Fibroblast of lung (primary cell): ENCODE measurements at regions not wholly inside any gene's neighbourhood (a gene's known extent, or its start where the extent isn't known, plus 50 kb on each side); places are given as distances from the start of the nearest gene placed in this dataset.
A peak's percentile ranks its signal among the peaks of the same experiment; 100 is the strongest.

Source experiments
- DNase-seq, 2 donors: peaks; one replicate each; pipeline versions ENCODE4 v3.0.0 to v3.0.0-alpha.2; 2010; ENCODE audit warnings: low read depth in 2 of 2
- H2AFZ ChIP-seq: 2 replicates; pipeline ENCODE4 v1.5.1; 2012; ENCODE audit warnings: low read length, control low read depth, inconsistent platforms
- H3K27ac ChIP-seq: 2 replicates; pipeline ENCODE4 v1.5.1; 2011; ENCODE audit warnings: low read length, control low read depth; ENCODE audit not compliant: insufficient read depth
- H3K27me3 ChIP-seq: 2 replicates; pipeline ENCODE4 v1.5.1; 2011; ENCODE audit warnings: mild to moderate bottlenecking, low read length; ENCODE audit not compliant: control insufficient read depth, insufficient read depth
- H3K36me3 ChIP-seq: 2 replicates; pipeline ENCODE4 v1.5.1; 2011; ENCODE audit warnings: low read length; ENCODE audit not compliant: control insufficient read depth, insufficient read depth
- H3K4me1 ChIP-seq: 2 replicates; pipeline ENCODE4 v1.5.1; 2011; ENCODE audit warnings: low read length; ENCODE audit not compliant: control insufficient read depth, insufficient read depth; ENCODE audit errors: extremely low read depth
- H3K4me2 ChIP-seq: 2 replicates; pipeline ENCODE4 v1.5.1; 2011; ENCODE audit warnings: low read length, control low read depth; ENCODE audit not compliant: insufficient read depth; ENCODE audit errors: extremely low read depth
- H3K4me3 ChIP-seq, 4 experiments: fragments of 200-600 bp in 1 of 4; sonication (generic) in 1 of 4; replicated peaks in 1 of 4; 2 replicates each; pipeline ENCODE4 v1.5.1; 2011 to 2016; ENCODE audit warnings: low read length in 4 of 4, low read depth in 3 of 4, mild to moderate bottlenecking in 3 of 4, control low read depth in 2 of 4, inconsistent platforms in 1 of 4, mixed read lengths in 1 of 4; ENCODE audit not compliant: insufficient read depth in 1 of 4; ENCODE audit errors: control extremely low read depth in 1 of 4
- H3K79me2 ChIP-seq: 2 replicates; pipeline ENCODE4 v1.5.1; 2012; ENCODE audit warnings: mild to moderate bottlenecking, low read length, inconsistent platforms; ENCODE audit not compliant: control insufficient read depth, insufficient read depth
- H3K9ac ChIP-seq: 2 replicates; pipeline ENCODE4 v1.5.1; 2011; ENCODE audit warnings: mild to moderate bottlenecking, low read length, control low read depth; ENCODE audit not compliant: insufficient read depth
- H3K9me3 ChIP-seq: 2 replicates; pipeline ENCODE4 v1.5.1; 2012; ENCODE audit warnings: low read depth, low read length; ENCODE audit not compliant: control insufficient read depth, insufficient read depth
- H4K20me1 ChIP-seq: 2 replicates; pipeline ENCODE4 v1.5.1; 2011; ENCODE audit warnings: low read length; ENCODE audit not compliant: control insufficient read depth, insufficient read depth; ENCODE audit errors: extremely low read depth
- EZH2 ChIP-seq: IDR thresholded peaks from 2 replicates; pipeline ENCODE4 v1.5.1; 2012; ENCODE audit warnings: low read length, control low read depth, mild to moderate bottlenecking; ENCODE audit errors: missing control alignments
- TF ChIP-seq, protein P1 (sequence below), 2 donors: IDR thresholded peaks in 1 of 2; conservative IDR thresholded peaks in 1 of 2; 1 replicate in 1 of 2; 2 replicates in 1 of 2; pipeline ENCODE4 v1.5.1; 2011 to 2012; ENCODE audit warnings: low read length in 2 of 2, control low read depth in 1 of 2, inconsistent platforms in 1 of 2, low read depth in 1 of 2, mild to moderate bottlenecking in 1 of 2

- Histone ChIP-seq H3K36me3 (no peaks in the 10 kb centered on the region), H3K79me2 (no peaks in the 10 kb centered on the region), H3K9ac (no peak overlapping the region), H3K4me3 (no peak overlapping the region), H4K20me1 (no peaks in the 10 kb centered on the region), H3K4me1 (no peaks in the 10 kb centered on the region), H3K9me3 (no peaks in the 10 kb centered on the region), H2AFZ (no peak overlapping the region), H3K4me2 (no peak overlapping the region), H3K27me3 (no peaks in the 10 kb centered on the region), H3K27ac (no peak overlapping the region)
- DNase-seq: no peak
- TF ChIP-seq, protein P1, sequence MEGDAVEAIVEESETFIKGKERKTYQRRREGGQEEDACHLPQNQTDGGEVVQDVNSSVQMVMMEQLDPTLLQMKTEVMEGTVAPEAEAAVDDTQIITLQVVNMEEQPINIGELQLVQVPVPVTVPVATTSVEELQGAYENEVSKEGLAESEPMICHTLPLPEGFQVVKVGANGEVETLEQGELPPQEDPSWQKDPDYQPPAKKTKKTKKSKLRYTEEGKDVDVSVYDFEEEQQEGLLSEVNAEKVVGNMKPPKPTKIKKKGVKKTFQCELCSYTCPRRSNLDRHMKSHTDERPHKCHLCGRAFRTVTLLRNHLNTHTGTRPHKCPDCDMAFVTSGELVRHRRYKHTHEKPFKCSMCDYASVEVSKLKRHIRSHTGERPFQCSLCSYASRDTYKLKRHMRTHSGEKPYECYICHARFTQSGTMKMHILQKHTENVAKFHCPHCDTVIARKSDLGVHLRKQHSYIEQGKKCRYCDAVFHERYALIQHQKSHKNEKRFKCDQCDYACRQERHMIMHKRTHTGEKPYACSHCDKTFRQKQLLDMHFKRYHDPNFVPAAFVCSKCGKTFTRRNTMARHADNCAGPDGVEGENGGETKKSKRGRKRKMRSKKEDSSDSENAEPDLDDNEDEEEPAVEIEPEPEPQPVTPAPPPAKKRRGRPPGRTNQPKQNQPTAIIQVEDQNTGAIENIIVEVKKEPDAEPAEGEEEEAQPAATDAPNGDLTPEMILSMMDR (conservative IDR thresholded peaks at IDR 0.05 in 1 of 2, IDR thresholded peaks at IDR 0.05 in 1 of 2; ENCODE audit: low read depth in 1 of 2, low read length in 2 of 2): no peak
- no peak for TF ChIP-seq EZH2
Measured at GRCh38 chrX:45454290-45454689, 253.6 kb upstream of the DIPK2B start.

DNA sequence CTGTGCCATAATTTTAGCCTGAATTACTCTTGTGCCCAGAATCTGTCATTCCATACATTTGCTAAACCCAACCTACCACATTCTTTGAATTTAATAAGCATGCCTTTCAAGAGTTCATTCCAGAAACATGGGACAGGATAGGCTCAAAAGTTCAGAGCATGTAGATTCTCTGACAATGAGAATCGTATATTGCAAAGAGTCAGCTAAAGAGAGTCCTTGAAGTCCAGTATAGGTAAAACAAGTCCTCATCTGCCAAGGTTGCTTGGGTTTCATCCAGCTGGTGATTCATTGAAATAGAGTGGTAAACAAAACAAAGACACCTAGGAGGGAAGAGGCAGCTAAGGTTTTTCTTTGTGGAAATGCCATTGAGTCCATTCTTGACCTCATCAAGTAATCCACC lies 249.3 kb upstream of the DIPK2B start:
- H3K9ac ChIP-seq: no peak overlapping the region
- no peaks in the 10 kb centered on the region for H4K20me1 ChIP-seq
- H3K4me2 ChIP-seq: no peak overlapping the region
- H3K4me3 ChIP-seq: no peak overlapping the region
- H3K4me1 ChIP-seq: no peaks in the 10 kb centered on the region
- H3K27me3 ChIP-seq: no peaks in the 10 kb centered on the region
- H3K9me3 ChIP-seq: no peaks in the 10 kb centered on the region
- no peak overlapping the region for H2AFZ ChIP-seq
- H3K36me3 ChIP-seq: no peaks in the 10 kb centered on the region
- TF ChIP-seq EZH2: no peak
- TF ChIP-seq, protein P1 (conservative IDR thresholded peaks at IDR 0.05 in 1 of 2, IDR thresholded peaks at IDR 0.05 in 1 of 2; ENCODE audit: low read depth in 1 of 2, low read length in 2 of 2): no peak
- no peaks in the 10 kb centered on the region for H3K79me2 ChIP-seq
- peak in 1 of 2 donors; percentile 50 for DNase-seq
- no peak overlapping the region for H3K27ac ChIP-seq

GRCh38 chrX:45447995-45448394 lies 247.3 kb upstream of the DIPK2B start:
- Histone ChIP-seq H2AFZ (no peak overlapping the region), H3K27ac (no peak overlapping the region), H3K9me3 (no peaks in the 10 kb centered on the region), H4K20me1 (no peaks in the 10 kb centered on the region), H3K27me3 (no peaks in the 10 kb centered on the region), H3K9ac (no peak overlapping the region), H3K36me3 (no peaks in the 10 kb centered on the region), H3K79me2 (no peaks in the 10 kb centered on the region), H3K4me3 (no peak overlapping the region), H3K4me2 (no peak overlapping the region), H3K4me1 (no peaks in the 10 kb centered on the region)
- TF ChIP-seq, protein P1 (conservative IDR thresholded peaks at IDR 0.05 in 1 of 2, IDR thresholded peaks at IDR 0.05 in 1 of 2; ENCODE audit: low read depth in 1 of 2, low read length in 2 of 2): no peak
- TF ChIP-seq EZH2: no peak
- DNase-seq: no peak
